Glutamatergic neuron (in vitro differentiated cells): ENCODE measurements at regions not wholly inside any gene's neighbourhood (a gene's known extent, or its start where the extent isn't known, plus 50 kb on each side); places are given as distances from the start of the nearest gene placed in this dataset.

ENCODE experiments used
- DNase-seq: peaks from one replicate; pipeline ENCODE4 v3.0.0; 2022
- H3K27ac Mint-ChIP-seq: one replicate; pipeline ENCODE4 v1.8.0; 2020; ENCODE audit warnings: mild to moderate bottlenecking, mixed read lengths, inconsistent platforms; ENCODE audit not compliant: unreplicated experiment
- H3K27me3 Mint-ChIP-seq: one replicate; pipeline ENCODE4 v1.8.0; 2020; ENCODE audit warnings: mild to moderate bottlenecking, moderate library complexity, mixed read lengths, inconsistent platforms; ENCODE audit not compliant: unreplicated experiment
- H3K36me3 Mint-ChIP-seq: one replicate; pipeline ENCODE4 v1.8.0; 2020; ENCODE audit warnings: mild to moderate bottlenecking, mixed read lengths, inconsistent platforms; ENCODE audit not compliant: unreplicated experiment
- H3K4me1 Mint-ChIP-seq: one replicate; pipeline ENCODE4 v1.8.0; 2020; ENCODE audit warnings: mild to moderate bottlenecking, low read depth, mixed read lengths, inconsistent platforms; ENCODE audit not compliant: unreplicated experiment
- H3K4me3 Mint-ChIP-seq: one replicate; pipeline ENCODE4 v1.8.0; 2020; ENCODE audit warnings: mild to moderate bottlenecking, mixed read lengths, inconsistent platforms; ENCODE audit not compliant: unreplicated experiment
- H3K9me3 Mint-ChIP-seq: one replicate; pipeline ENCODE4 v1.8.0; 2020; ENCODE audit warnings: mild to moderate bottlenecking, moderate library complexity, mixed read lengths, inconsistent platforms; ENCODE audit not compliant: unreplicated experiment
- TF ChIP-seq, protein P1 (sequence below): fragments of 200-600 bp; sonication (generic); IDR thresholded peaks from one replicate; pipeline ENCODE4 v1.5.0; 2021; ENCODE audit not compliant: partially characterized antibody, unreplicated experiment

DNA sequence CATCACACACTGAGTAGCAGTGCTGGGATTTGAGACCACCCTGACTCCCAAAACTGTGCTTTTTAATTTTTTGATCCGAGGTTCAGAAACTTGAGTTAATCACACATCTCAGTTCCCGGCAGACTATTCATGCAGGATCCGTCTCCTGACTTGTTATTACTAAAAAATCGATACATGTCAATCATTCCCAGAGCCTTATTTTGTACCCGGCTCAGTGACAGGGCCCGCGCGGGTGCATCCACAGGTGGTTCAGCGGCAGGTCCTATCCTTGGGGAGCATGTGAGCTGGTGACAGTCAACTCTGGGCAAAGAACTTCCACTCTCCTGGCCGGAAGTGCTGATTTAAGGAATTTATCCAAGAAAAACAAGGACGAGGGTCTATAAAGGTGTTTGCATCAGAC, 95.9 kb upstream of the MVB12B start:
- peaks cover 8% of the 10 kb centered on the region for H3K27me3 Mint-ChIP-seq
- H3K27ac Mint-ChIP-seq, result no peak overlapping the region
- TF ChIP-seq, protein P1, sequence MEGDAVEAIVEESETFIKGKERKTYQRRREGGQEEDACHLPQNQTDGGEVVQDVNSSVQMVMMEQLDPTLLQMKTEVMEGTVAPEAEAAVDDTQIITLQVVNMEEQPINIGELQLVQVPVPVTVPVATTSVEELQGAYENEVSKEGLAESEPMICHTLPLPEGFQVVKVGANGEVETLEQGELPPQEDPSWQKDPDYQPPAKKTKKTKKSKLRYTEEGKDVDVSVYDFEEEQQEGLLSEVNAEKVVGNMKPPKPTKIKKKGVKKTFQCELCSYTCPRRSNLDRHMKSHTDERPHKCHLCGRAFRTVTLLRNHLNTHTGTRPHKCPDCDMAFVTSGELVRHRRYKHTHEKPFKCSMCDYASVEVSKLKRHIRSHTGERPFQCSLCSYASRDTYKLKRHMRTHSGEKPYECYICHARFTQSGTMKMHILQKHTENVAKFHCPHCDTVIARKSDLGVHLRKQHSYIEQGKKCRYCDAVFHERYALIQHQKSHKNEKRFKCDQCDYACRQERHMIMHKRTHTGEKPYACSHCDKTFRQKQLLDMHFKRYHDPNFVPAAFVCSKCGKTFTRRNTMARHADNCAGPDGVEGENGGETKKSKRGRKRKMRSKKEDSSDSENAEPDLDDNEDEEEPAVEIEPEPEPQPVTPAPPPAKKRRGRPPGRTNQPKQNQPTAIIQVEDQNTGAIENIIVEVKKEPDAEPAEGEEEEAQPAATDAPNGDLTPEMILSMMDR, result no peak
- no peak overlapping the region for H3K4me3 Mint-ChIP-seq
- no peaks in the 10 kb centered on the region for H3K9me3 Mint-ChIP-seq
- H3K36me3 Mint-ChIP-seq, result peaks cover 4% of the 10 kb centered on the region
- H3K4me1 Mint-ChIP-seq, result peaks cover 9% of the 10 kb centered on the region
- no peak for DNase-seq

DNA sequence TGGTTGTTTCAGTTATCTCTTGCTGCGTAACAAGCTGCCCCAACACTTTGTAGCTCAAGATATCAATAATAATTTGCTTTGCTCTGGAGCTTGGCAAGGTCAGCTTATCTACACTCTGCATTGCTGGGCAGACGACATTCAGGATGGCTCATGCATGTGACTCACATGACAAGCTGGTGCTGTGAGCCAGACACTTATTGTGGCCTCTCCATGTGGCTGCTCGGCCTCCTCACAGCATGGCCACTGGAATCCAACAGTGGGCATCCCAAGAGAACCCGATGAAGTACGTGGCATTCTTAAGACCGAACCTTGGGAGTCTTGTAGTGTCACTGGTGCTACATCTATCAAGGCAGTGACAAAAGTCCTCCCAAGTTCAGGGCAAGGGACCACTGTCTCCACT, 94.2 kb upstream of the MVB12B start:
- no peaks in the 10 kb centered on the region for H3K9me3 Mint-ChIP-seq
- peaks cover 9% of the 10 kb centered on the region for H3K4me1 Mint-ChIP-seq
- no peak overlapping the region for H3K27ac Mint-ChIP-seq
- DNase-seq, result no peak
- peaks cover 5% of the 10 kb centered on the region for H3K27me3 Mint-ChIP-seq
- H3K4me3 Mint-ChIP-seq, result no peak overlapping the region
- H3K36me3 Mint-ChIP-seq, result peaks cover 4% of the 10 kb centered on the region
- TF ChIP-seq, protein P1, result no peak

DNA sequence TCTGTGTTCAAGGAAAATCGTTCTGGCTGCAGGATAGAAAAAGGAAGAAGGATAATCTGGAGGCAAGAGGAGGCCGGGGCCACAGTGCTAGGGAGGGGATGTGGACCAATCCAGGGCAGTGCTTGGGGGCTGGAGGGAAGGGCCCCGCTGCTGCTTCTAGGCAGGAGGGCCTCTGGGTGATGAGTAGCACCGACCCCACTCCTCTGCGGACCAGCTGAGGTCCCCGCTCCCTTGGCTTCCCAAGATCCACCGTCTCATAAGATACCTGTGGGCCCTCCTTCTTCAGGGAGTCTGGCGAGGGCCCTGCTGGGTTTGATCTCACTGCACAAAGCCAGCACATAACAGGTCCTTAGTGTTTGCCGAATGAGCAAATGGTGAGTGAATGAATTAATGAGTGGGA, 93.5 kb upstream of the MVB12B start:
- H3K27ac Mint-ChIP-seq, result no peak overlapping the region
- peaks cover 9% of the 10 kb centered on the region for H3K4me1 Mint-ChIP-seq
- H3K36me3 Mint-ChIP-seq, result peaks cover 8% of the 10 kb centered on the region
- no peak for DNase-seq
- TF ChIP-seq, protein P1, result no peak
- H3K27me3 Mint-ChIP-seq, result peaks cover 7% of the 10 kb centered on the region
- H3K9me3 Mint-ChIP-seq, result no peaks in the 10 kb centered on the region
- H3K4me3 Mint-ChIP-seq, result no peak overlapping the region

DNA sequence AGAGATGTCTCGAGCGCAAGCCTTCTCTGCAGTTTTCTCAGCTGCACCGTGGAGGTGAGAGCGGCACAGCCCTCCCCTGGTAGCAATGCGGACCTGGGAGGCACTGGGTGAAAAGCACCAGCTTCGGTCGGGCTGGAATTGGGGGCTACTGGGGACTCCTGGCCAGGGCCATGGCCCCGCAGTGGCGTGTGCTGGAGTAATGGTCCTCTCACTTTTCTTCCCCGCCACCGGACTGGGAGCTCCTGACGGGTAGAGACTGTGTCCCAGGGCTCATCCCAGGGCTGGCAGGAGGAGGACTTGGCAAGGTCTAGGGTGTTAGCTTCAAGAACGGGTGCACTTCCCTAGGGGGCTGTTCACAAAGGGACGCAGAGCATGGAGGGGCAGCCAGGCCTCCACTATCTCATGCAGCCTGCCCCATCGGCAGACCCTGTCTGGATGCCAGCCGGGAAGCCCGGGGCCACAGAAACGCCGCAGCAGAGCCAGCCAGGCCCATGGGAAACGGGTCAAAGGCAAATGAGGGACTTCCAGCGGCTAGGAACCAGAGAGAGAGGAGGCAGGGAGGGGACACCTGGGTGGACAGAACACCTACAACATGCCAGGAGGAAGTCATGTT, 92.6 kb upstream of the MVB12B start:
- TF ChIP-seq, protein P1, result no peak
- no peak overlapping the region for H3K4me3 Mint-ChIP-seq
- H3K9me3 Mint-ChIP-seq, result no peaks in the 10 kb centered on the region
- no peak overlapping the region for H3K27ac Mint-ChIP-seq
- no peak for DNase-seq
- peaks cover 9% of the 10 kb centered on the region for H3K4me1 Mint-ChIP-seq
- peaks cover 6% of the 10 kb centered on the region for H3K27me3 Mint-ChIP-seq
- peaks cover 15% of the 10 kb centered on the region for H3K36me3 Mint-ChIP-seq

DNA sequence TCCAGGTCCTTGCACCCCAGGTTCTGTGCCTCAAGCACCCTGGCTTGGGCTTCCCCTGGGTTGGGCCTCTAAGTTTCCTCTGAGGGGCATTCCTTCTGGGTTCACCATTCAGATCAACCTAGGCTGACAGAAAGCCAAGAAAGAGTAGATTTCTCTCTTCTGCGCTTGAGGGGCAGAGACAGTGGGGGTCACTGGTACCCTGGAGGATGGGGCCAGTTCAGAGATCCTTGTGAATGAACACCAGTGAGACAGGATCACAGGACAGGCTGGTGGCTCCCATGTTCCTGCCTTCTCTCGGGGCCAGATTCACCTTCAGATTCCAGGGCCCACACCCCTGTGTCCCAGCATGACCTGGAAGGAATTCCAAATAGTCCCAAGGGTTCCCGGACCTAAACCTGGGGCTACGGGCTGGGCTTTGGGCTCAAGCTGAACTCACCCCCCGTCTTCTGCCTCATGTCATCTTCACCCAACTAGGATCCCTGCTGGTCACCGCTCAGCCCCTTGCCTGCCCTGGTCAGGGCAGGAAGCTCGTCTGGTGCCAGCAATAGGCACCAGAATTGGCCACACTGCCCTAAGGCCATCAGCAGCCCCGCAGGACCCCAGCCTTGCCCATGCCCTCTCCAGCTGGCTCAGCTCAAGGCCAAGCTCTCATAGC, 91.8 kb upstream of the MVB12B start:
- TF ChIP-seq, protein P1, result no peak
- H3K9me3 Mint-ChIP-seq, result peaks cover 2% of the 10 kb centered on the region
- no peak for DNase-seq
- peaks cover 15% of the 10 kb centered on the region for H3K36me3 Mint-ChIP-seq
- peaks cover 9% of the 10 kb centered on the region for H3K4me1 Mint-ChIP-seq
- H3K27me3 Mint-ChIP-seq, result peaks cover 6% of the 10 kb centered on the region
- H3K4me3 Mint-ChIP-seq, result no peak overlapping the region
- H3K27ac Mint-ChIP-seq, result no peak overlapping the region
